Right atrium auricular region (tissue), 2 donors: ENCODE measurements at regions not wholly inside any gene's neighbourhood (a gene's known extent, or its start where the extent isn't known, plus 50 kb on each side); places are given as distances from the start of the nearest gene placed in this dataset.

Experiments used
- DNase-seq: peaks from one replicate; pipeline ENCODE4 v3.0.0-alpha.2; 2019; ENCODE audit warnings: low spot score
- H3K27ac ChIP-seq, 2 donors: fragments of 200-600 bp; sonication (generic); 1 replicate in 1 of 2; 2 replicates in 1 of 2; pipeline ENCODE4 v1.5.1; 2016 to 2019
- H3K27me3 ChIP-seq, 2 donors: fragments of 200-600 bp; sonication (generic); one replicate each; pipeline versions ENCODE4 v1.5.1 to v1.6.0; 2017 to 2019
- H3K36me3 ChIP-seq: fragments of 200-600 bp; sonication (generic); one replicate; pipeline ENCODE4 v1.5.1; 2016
- H3K4me1 ChIP-seq, 2 donors: fragments of 200-600 bp; sonication (generic); one replicate each; pipeline versions ENCODE4 v1.5.1 to v1.6.0; 2017 to 2019
- H3K4me3 ChIP-seq, 2 donors: fragments of 200-600 bp; sonication (generic); 1 replicate in 1 of 2; 2 replicates in 1 of 2; pipeline ENCODE4 v1.5.1; 2017 to 2019; ENCODE audit warnings: mild to moderate bottlenecking in 1 of 2, moderate library complexity in 1 of 2
- H3K9me3 ChIP-seq, 2 donors: fragments of 200-600 bp; sonication (generic); one replicate each; pipeline ENCODE4 v1.5.1; 2019
- TF ChIP-seq, protein P1 (sequence below), 2 donors: fragments of 200-600 bp; sonication (generic); IDR thresholded peaks; one replicate each; pipeline ENCODE4 v1.5.1; 2019; ENCODE audit warnings: antibody characterized with exemption in 2 of 2

DNA sequence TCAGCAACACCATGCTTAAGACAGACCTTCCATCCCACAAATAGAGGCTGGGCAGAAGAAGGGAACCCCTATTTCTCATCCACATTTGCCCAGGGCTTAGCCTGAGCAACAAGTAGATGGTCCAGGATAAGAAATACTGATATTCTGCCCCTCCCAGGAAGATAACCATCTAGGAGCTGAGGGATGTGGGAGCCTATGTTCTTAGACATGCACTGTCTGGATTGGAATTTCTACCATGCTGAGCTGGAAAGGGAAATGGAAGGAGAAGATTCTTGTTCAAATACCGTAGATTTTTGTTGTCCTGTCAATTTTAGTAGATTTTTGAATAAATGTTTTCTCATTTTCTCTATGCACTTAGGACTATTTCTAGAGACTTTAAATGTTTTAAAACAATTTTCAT is 450.7 kb upstream of the SEMA6D start:
- Histone ChIP-seq H3K27me3 (no peaks in the 10 kb centered on the region), H3K4me1 (no peaks in the 10 kb centered on the region), H3K9me3 (no peaks in the 10 kb centered on the region), H3K36me3 (no peaks in the 10 kb centered on the region), H3K27ac (no peak overlapping the region), H3K4me3 (no peak overlapping the region)
- TF ChIP-seq, protein P1, sequence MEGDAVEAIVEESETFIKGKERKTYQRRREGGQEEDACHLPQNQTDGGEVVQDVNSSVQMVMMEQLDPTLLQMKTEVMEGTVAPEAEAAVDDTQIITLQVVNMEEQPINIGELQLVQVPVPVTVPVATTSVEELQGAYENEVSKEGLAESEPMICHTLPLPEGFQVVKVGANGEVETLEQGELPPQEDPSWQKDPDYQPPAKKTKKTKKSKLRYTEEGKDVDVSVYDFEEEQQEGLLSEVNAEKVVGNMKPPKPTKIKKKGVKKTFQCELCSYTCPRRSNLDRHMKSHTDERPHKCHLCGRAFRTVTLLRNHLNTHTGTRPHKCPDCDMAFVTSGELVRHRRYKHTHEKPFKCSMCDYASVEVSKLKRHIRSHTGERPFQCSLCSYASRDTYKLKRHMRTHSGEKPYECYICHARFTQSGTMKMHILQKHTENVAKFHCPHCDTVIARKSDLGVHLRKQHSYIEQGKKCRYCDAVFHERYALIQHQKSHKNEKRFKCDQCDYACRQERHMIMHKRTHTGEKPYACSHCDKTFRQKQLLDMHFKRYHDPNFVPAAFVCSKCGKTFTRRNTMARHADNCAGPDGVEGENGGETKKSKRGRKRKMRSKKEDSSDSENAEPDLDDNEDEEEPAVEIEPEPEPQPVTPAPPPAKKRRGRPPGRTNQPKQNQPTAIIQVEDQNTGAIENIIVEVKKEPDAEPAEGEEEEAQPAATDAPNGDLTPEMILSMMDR (IDR thresholded peaks at IDR 0.05): no peak
- DNase-seq: no peak

DNA sequence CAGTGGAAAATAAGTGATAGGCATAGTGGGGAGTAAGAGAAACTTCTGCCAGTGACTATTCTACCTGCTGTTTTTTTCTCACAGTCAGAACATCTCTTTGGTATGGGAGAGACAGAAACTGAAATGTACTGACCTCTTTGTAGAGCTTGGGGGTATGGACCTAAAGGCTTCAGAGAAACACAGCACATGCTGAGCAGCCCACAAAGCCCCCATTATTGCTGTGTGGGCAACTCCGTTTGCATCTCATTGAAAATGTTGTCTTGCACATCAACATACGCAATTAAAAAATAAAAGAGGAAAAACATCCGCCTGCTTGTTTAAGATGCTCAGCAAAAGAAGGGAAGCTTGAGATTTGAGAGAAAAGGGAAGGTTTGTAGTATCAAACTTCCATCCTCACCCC is 443.4 kb upstream of the SEMA6D start:
- Histone ChIP-seq H3K4me3 (no peak overlapping the region), H3K4me1 (no peaks in the 10 kb centered on the region), H3K9me3 (peaks cover 0 to 19% of the 10 kb centered on the region in 2 donors), H3K36me3 (no peaks in the 10 kb centered on the region), H3K27me3 (no peaks in the 10 kb centered on the region), H3K27ac (no peak overlapping the region)
- TF ChIP-seq, protein P1 (IDR thresholded peaks at IDR 0.05): no peak
- no peak for DNase-seq

GRCh38 chr15:47283246-47283645 is 434.1 kb upstream of the SEMA6D start:
- Histone ChIP-seq H3K27ac (no peak overlapping the region), H3K36me3 (no peaks in the 10 kb centered on the region), H3K4me1 (no peaks in the 10 kb centered on the region), H3K27me3 (no peaks in the 10 kb centered on the region), H3K4me3 (no peak overlapping the region), H3K9me3 (no peaks in the 10 kb centered on the region)
- TF ChIP-seq, protein P1 (IDR thresholded peaks at IDR 0.05): no peak
- DNase-seq: no peak

- H3K27ac ChIP-seq: no peak overlapping the region
- H3K4me1 ChIP-seq: no peaks in the 10 kb centered on the region
- no peak overlapping the region for H3K4me3 ChIP-seq
- H3K27me3 ChIP-seq: no peaks in the 10 kb centered on the region
- no peaks in the 10 kb centered on the region for H3K36me3 ChIP-seq
- no peaks in the 10 kb centered on the region for H3K9me3 ChIP-seq
- DNase-seq: no peak
- TF ChIP-seq, protein P1 (IDR thresholded peaks at IDR 0.05): no peak
Measured at GRCh38 chr15:47288794-47289193, 428.5 kb upstream of the SEMA6D start.

GRCh38 chr15:47289656-47290055 is 427.6 kb upstream of the SEMA6D start:
- Histone ChIP-seq H3K27ac (no peak overlapping the region), H3K4me1 (no peaks in the 10 kb centered on the region), H3K36me3 (no peaks in the 10 kb centered on the region), H3K4me3 (no peak overlapping the region), H3K27me3 (no peaks in the 10 kb centered on the region), H3K9me3 (no peaks in the 10 kb centered on the region)
- no peak for DNase-seq
- TF ChIP-seq, protein P1 (IDR thresholded peaks at IDR 0.05): no peak

GRCh38 chr15:47291767-47292166 is 425.5 kb upstream of the SEMA6D start:
- DNase-seq: no peak
- Histone ChIP-seq H3K27ac (no peak overlapping the region), H3K27me3 (no peaks in the 10 kb centered on the region), H3K36me3 (no peaks in the 10 kb centered on the region), H3K9me3 (no peaks in the 10 kb centered on the region), H3K4me3 (no peak overlapping the region), H3K4me1 (no peaks in the 10 kb centered on the region)
- TF ChIP-seq, protein P1 (IDR thresholded peaks at IDR 0.05): no peak
